Ramos (cell line): ENCODE measurements at regions not wholly inside any gene's neighbourhood (a gene's known extent, or its start where the extent isn't known, plus 50 kb on each side); places are given as distances from the start of the nearest gene placed in this dataset.

Experiments used
- in situ Hi-C: fragments of 300-500 bp; cut with MboI; formaldehyde crosslinking; loops from one replicate; pipeline ENCODE4 v1.14.3; 2022; ENCODE audit warnings: low sequenced_read_pairs; ENCODE audit not compliant: unreplicated experiment

- in situ Hi-C loops: no loop called here
Observed at GRCh38 chr6:165988757-165989456, 178.7 kb downstream of the TBXT start.

GRCh38 chr6:165988302-165988756 is 179.3 kb downstream of the TBXT start:
- in situ Hi-C loops: no loop called here

GRCh38 chr6:165987483-165988301 is 180.0 kb downstream of the TBXT start:
- in situ Hi-C loops: no loop called here

DNA sequence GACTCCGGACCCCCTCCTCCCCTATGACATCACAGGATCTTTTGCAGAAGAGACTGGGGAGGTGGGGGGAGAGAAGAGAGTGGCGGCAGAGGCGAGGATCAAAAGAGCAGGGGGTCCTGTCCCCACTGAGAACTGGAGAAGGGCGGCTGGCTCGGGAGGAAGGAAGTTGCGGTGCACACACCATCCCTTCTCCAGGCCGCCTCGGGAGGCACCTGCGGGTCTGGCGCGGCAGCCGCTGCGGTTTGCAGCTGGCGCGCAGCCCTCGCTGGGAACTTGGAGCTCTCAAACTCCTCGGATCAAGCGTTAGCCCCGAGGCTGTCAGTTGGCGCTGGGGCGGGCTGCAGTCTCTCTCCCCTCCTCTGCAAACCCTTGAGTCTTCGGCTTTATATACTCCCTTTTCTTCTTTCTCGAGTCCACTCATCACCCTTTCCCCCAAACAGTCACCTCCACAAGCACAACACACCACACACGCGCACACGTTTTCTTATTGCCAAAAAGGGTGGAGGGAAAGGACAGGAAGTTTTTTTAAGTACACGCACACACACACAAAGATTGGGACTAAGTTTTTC is 180.7 kb downstream of the TBXT start:
- in situ Hi-C loops: no loop called here

GRCh38 chr6:165986311-165986913 is 181.2 kb downstream of the TBXT start:
- in situ Hi-C loops: no loop called here

GRCh38 chr6:165985806-165986299 is 181.8 kb downstream of the TBXT start:
- in situ Hi-C loops: no loop called here

- in situ Hi-C loops: no loop called here
Observed at GRCh38 chr6:165985281-165985805, 182.3 kb downstream of the TBXT start.

- in situ Hi-C loops: no loop called here
Observed at GRCh38 chr6:165984729-165985275, 182.8 kb downstream of the TBXT start.

- in situ Hi-C loops: no loop called here
Observed at GRCh38 chr6:165983112-165984072, 184.3 kb downstream of the TBXT start.

DNA sequence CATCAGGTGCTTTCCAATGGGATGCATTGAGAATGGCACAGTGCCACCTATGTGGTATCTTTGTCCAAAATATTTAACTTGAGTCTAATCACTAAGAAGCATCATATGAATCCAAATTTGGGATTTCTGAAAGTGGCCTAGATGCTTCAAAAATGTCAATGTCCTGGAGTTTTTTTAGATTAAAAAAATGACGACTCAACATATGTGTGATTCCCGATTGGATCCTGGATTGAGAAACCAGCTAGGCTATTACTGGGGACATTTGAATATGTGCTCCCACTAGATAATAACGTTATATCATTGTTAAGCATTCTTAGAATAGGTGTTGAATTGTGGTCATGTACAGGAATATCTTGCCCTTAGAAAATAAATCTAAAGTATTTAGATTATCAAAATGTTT is 189.2 kb downstream of the TBXT start:
- in situ Hi-C loops: no loop called here

DNA sequence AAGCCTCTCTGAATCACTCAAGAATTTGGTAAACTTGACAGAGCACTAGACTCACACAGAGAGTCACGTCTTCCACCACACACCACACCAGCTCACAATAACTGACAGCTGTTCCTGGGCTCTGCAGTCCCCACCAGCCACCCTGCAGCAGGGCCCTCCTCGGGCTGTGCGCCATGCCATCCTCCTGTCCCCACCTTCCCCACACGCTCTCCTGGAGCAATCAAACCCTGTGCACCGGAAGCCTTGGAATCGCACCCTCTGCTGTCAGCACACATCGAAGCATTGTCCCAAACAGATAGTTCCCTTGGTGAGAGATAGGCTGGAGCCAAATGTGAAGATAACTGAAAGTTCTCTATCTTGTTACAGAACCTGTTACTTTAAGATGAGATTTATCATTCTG is 191.0 kb downstream of the TBXT start:
- in situ Hi-C loops: no loop called here

DNA sequence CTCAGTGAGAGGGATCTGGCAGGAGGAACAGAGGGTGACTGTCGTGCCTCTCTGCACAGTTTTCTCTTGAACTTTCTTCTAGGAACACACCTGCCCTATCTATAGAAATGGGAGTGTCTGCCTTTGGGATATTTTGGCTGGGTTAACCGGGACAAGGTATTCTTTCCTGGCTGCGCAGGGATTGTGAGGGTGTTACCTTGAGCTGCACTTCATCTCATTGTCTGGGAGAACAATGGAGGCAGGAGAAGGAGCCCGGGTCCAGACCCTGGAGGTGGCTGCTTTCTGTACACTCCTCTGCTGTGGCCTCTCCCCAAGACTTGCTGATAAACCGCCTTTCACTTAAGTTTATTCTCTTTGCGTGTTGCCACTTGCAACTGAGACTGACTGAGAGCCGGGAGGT is 192.8 kb downstream of the TBXT start:
- in situ Hi-C loops: no loop called here

- in situ Hi-C loops: no loop called here
Observed at GRCh38 chr6:165973473-165973872, 194.2 kb downstream of the TBXT start.

- in situ Hi-C loops: no loop called here
Observed at GRCh38 chr6:165972139-165972802, 195.4 kb downstream of the TBXT start.

- in situ Hi-C loops: no loop called here
Observed at GRCh38 chr6:165971202-165971601, 196.4 kb downstream of the TBXT start.

- in situ Hi-C loops: no loop called here
Observed at GRCh38 chr6:165970001-165970400, 197.7 kb downstream of the TBXT start.

GRCh38 chr6:165969184-165969583 is 198.5 kb downstream of the TBXT start:
- in situ Hi-C loops: no loop called here

- in situ Hi-C loops: no loop called here
Observed at GRCh38 chr6:165968408-165968807, 199.2 kb downstream of the TBXT start.
